ENCODE measurements at regions not wholly inside any gene's neighbourhood (a gene's known extent, or its start where the extent isn't known, plus 50 kb on each side); places are given as distances from the start of the nearest gene placed in this dataset.

DNA sequence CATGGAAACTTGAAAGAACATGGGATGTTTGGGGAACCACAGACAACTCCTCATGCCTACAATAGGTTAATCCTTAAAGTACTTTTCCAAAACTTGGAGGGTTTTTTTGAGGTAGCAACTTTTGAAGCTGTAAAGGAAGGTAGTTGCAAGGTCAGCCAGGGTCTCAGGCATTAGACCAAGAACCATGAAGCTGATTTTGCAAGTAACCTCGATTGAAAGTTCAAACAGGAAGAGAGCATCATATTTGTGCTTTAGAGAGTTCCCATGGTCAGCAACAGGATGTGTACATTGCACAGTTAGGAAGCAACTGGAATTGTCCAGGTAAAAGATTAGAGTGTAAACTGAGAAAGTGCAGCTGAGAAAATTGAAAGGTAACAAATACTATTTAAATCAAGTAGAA lies 199.8 kb upstream of the NR2F2 start:
- TF ChIP-seq ARID2 (CRISPR knock-in tag; IDR thresholded peaks at IDR 0.05; ENCODE audit: borderline replicate concordance) (no peak), POLR2G (IDR thresholded peaks at IDR 0.05; ENCODE audit: low read depth, low read length) (no peak)
- TF ChIP-seq, protein P1, sequence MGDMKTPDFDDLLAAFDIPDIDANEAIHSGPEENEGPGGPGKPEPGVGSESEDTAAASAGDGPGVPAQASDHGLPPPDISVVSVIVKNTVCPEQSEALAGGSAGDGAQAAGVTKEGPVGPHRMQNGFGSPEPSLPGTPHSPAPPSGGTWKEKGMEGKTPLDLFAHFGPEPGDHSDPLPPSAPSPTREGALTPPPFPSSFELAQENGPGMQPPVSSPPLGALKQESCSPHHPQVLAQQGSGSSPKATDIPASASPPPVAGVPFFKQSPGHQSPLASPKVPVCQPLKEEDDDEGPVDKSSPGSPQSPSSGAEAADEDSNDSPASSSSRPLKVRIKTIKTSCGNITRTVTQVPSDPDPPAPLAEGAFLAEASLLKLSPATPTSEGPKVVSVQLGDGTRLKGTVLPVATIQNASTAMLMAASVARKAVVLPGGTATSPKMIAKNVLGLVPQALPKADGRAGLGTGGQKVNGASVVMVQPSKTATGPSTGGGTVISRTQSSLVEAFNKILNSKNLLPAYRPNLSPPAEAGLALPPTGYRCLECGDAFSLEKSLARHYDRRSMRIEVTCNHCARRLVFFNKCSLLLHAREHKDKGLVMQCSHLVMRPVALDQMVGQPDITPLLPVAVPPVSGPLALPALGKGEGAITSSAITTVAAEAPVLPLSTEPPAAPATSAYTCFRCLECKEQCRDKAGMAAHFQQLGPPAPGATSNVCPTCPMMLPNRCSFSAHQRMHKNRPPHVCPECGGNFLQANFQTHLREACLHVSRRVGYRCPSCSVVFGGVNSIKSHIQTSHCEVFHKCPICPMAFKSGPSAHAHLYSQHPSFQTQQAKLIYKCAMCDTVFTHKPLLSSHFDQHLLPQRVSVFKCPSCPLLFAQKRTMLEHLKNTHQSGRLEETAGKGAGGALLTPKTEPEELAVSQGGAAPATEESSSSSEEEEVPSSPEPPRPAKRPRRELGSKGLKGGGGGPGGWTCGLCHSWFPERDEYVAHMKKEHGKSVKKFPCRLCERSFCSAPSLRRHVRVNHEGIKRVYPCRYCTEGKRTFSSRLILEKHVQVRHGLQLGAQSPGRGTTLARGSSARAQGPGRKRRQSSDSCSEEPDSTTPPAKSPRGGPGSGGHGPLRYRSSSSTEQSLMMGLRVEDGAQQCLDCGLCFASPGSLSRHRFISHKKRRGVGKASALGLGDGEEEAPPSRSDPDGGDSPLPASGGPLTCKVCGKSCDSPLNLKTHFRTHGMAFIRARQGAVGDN (CRISPR knock-in tag; IDR thresholded peaks at IDR 0.05), result no peak
